Astrocyte (in vitro differentiated cells and primary cell): ENCODE measurements at regions not wholly inside any gene's neighbourhood (a gene's known extent, or its start where the extent isn't known, plus 50 kb on each side); places are given as distances from the start of the nearest gene placed in this dataset.

Experiments used
- CTCF ChIP-seq: IDR thresholded peaks from 2 replicates; pipeline ENCODE4 v1.5.1; 2011; ENCODE audit warnings: low read depth, mild to moderate bottlenecking, inconsistent platforms, low read length, moderate library complexity; ENCODE audit not compliant: insufficient read depth
- EZH2 ChIP-seq: IDR thresholded peaks from 2 replicates; pipeline ENCODE4 v1.6.1; 2012; ENCODE audit warnings: mild to moderate bottlenecking, low read length, inconsistent platforms; ENCODE audit not compliant: insufficient read depth

- TF ChIP-seq CTCF (no peak), EZH2 (no peak)
Observed at GRCh38 chr18:24545651-24546050, 85.2 kb downstream of the HRH4 start.
